ENCODE measurements at regions not wholly inside any gene's neighbourhood (a gene's known extent, or its start where the extent isn't known, plus 50 kb on each side); places are given as distances from the start of the nearest gene placed in this dataset.
A peak's percentile ranks its signal among the peaks of the same experiment; 100 is the strongest.
"Not testable (repeated sequence)": the region's sequence is repeated elsewhere in the genome, so short reads cannot be mapped to it uniquely, and the experiment has no call there.

DNA sequence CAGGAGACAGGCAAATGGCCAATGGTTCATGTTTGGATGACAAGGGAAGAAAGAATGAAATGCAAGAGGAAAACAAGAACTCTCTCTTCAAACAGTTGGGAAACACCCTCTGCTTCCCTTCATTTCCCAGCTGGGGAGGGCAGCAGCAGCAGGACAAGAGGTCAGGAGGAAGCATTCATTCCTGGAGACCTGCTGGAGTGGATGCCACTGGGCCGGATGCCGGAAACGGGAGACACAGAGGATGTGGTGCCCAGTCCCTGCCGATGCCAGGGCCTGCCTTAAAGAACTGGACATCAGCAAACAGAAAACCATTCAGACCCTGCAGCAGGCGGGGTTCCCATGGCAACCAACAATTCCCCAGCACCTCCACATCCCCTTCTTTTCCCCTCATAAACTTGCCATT is 102.3 kb upstream of the ZNF648 start (continued):
- no peak for TF ChIP-seq ZNF776 (tag by site-specific recombination; IDR thresholded peaks at IDR 0.05; ENCODE audit: borderline replicate concordance)
- no peak for TF ChIP-seq ZNF146 (tag by site-specific recombination; IDR thresholded peaks at IDR 0.05)

DNA sequence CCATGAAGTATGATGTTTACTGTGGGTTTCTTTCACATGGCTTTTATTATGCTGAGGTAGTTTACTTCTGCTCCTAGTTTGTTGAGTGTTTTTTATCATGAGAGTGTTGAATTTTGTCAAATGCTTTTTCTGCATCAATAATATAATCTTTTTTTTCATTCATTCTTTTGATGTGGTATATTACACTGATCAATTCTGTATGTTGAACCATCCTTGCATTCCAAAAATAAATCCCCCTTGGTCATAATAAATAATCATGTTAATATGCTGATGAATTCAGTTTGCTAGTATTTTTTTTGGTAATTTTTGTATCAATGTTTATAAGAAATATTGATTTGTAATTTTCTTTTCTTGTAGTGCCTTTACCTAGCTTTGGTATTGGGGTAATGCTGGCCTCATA is 97.9 kb upstream of the ZNF648 start:
- TF ChIP-seq SETDB1 (IDR thresholded peaks at IDR 0.05; ENCODE audit: insufficient read length, low read length) (peak; percentile 56), ZSCAN23 (tag by site-specific recombination; IDR thresholded peaks at IDR 0.05) (no peak)
- Histone ChIP-seq H3K4me1 (ENCODE audit: control insufficient read depth, insufficient read depth, low read length) (no peaks in the 10 kb centered on the region), H3K36me3 (ENCODE audit: control insufficient read depth in 2 of 2, insufficient read depth in 1 of 2, low read length in 2 of 2) (no peaks in the 10 kb centered on the region), H3K9me3 (ENCODE audit: control insufficient read depth, insufficient read depth, low read depth, low read length) (no peaks in the 10 kb centered on the region), H3K4me3 (ENCODE audit: low read depth, low read length) (no peak overlapping the region), H3K27ac (ENCODE audit: extremely low read depth, low read depth, low read length) (no peak overlapping the region)
- POLR2A ChIA-PET, result no interaction called here
- CTCF ChIA-PET, result interaction anchor here (0.5 to 0.7 kb wide), 2 partner anchors 72 to 237 kb away, joined by 3 read pairs; no protein-coding TSS in a partner anchor

- no peak overlapping the region for H3K27ac ChIP-seq (ENCODE audit: extremely low read depth, low read depth, low read length)
- TF ChIP-seq KLF9 (tag by site-specific recombination; IDR thresholded peaks at IDR 0.05; ENCODE audit: low read depth), result no peak
- no peak for TF ChIP-seq ZNF654 (tag by site-specific recombination; IDR thresholded peaks at IDR 0.05; ENCODE audit: low read depth)
- TF ChIP-seq, protein P1, sequence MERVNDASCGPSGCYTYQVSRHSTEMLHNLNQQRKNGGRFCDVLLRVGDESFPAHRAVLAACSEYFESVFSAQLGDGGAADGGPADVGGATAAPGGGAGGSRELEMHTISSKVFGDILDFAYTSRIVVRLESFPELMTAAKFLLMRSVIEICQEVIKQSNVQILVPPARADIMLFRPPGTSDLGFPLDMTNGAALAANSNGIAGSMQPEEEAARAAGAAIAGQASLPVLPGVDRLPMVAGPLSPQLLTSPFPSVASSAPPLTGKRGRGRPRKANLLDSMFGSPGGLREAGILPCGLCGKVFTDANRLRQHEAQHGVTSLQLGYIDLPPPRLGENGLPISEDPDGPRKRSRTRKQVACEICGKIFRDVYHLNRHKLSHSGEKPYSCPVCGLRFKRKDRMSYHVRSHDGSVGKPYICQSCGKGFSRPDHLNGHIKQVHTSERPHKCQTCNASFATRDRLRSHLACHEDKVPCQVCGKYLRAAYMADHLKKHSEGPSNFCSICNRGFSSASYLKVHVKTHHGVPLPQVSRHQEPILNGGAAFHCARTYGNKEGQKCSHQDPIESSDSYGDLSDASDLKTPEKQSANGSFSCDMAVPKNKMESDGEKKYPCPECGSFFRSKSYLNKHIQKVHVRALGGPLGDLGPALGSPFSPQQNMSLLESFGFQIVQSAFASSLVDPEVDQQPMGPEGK (tag by site-specific recombination; IDR thresholded peaks at IDR 0.05), result no peak
- TF ChIP-seq FEZF1 (tag by site-specific recombination; IDR thresholded peaks at IDR 0.05), result no peak
- no peak for TF ChIP-seq ZNF776 (tag by site-specific recombination; IDR thresholded peaks at IDR 0.05; ENCODE audit: borderline replicate concordance)
- H3K9me3 ChIP-seq (ENCODE audit: control insufficient read depth, insufficient read depth, low read depth, low read length), result no peaks in the 10 kb centered on the region
- H3K4me3 ChIP-seq (ENCODE audit: low read depth, low read length), result no peak overlapping the region
- no peaks in the 10 kb centered on the region for H3K4me1 ChIP-seq (ENCODE audit: control insufficient read depth, insufficient read depth, low read length)
- H3K36me3 ChIP-seq (ENCODE audit: control insufficient read depth in 2 of 2, insufficient read depth in 1 of 2, low read length in 2 of 2), result no peaks in the 10 kb centered on the region
- CTCF ChIA-PET, result interaction anchor here (0.7 to 1.6 kb wide), 2 partner anchors 14 to 32 kb away, joined by 3 to 9 read pairs; no protein-coding TSS in a partner anchor
- POLR2A ChIA-PET, result no interaction called here
Measured at GRCh38 chr1:182157187-182157586, 95.7 kb upstream of the ZNF648 start.

GRCh38 chr1:182154425-182154824 is 92.9 kb upstream of the ZNF648 start:
- CTCF ChIA-PET; H3K4me1 ChIP-seq (ENCODE audit: control insufficient read depth, insufficient read depth, low read length); H3K9me3 ChIP-seq (ENCODE audit: control insufficient read depth, insufficient read depth, low read depth, low read length); POLR2A ChIA-PET; H3K36me3 ChIP-seq (ENCODE audit: control insufficient read depth in 2 of 2, insufficient read depth in 1 of 2, low read length in 2 of 2); H3K4me3 ChIP-seq (ENCODE audit: low read depth, low read length); H3K27ac ChIP-seq (ENCODE audit: extremely low read depth, low read depth, low read length): not testable (repeated sequence)
- TF ChIP-seq ZNF146 (tag by site-specific recombination; IDR thresholded peaks at IDR 0.05), result peak; percentile 77

- H3K36me3 ChIP-seq (ENCODE audit: control insufficient read depth in 2 of 2, insufficient read depth in 1 of 2, low read length in 2 of 2), result no peaks in the 10 kb centered on the region
- CTCF ChIA-PET, result interaction anchor here (0.6 to 3.5 kb wide), 6 partner anchors 22 to 246 kb away, joined by 3 to 28 read pairs (median 3); no protein-coding TSS in a partner anchor
- POLR2A ChIA-PET, result interaction anchor here (0.8 kb wide), 1 partner anchor 243 kb away, joined by 3 read pairs; the partner anchor contains the start of gene GLUL
- no peak overlapping the region for H3K27ac ChIP-seq (ENCODE audit: extremely low read depth, low read depth, low read length)
- H3K4me1 ChIP-seq (ENCODE audit: control insufficient read depth, insufficient read depth, low read length), result no peaks in the 10 kb centered on the region
- H3K9me3 ChIP-seq (ENCODE audit: control insufficient read depth, insufficient read depth, low read depth, low read length), result no peaks in the 10 kb centered on the region
- no peak overlapping the region for H3K4me3 ChIP-seq (ENCODE audit: low read depth, low read length)
- TF ChIP-seq KLF16 (tag by site-specific recombination; IDR thresholded peaks at IDR 0.05) (no peak), ZNF24 (tag by site-specific recombination; IDR thresholded peaks at IDR 0.05) (no peak), ZNF133 (tag by site-specific recombination; IDR thresholded peaks at IDR 0.05) (no peak), ZEB2 (tag by site-specific recombination; IDR thresholded peaks at IDR 0.05) (no peak), ZNF2 (tag by site-specific recombination; IDR thresholded peaks at IDR 0.05) (no peak), GLI4 (tag by site-specific recombination; IDR thresholded peaks at IDR 0.05) (no peak), ZNF544 (tag by site-specific recombination; IDR thresholded peaks at IDR 0.05) (no peak), ZNF571 (tag by site-specific recombination; IDR thresholded peaks at IDR 0.05) (no peak), ZBTB21 (tag by site-specific recombination; IDR thresholded peaks at IDR 0.05) (no peak), ZNF600 (tag by site-specific recombination; IDR thresholded peaks at IDR 0.05) (no peak), ZNF350 (tag by site-specific recombination; IDR thresholded peaks at IDR 0.05) (no peak)
- TF ChIP-seq, protein P2, sequence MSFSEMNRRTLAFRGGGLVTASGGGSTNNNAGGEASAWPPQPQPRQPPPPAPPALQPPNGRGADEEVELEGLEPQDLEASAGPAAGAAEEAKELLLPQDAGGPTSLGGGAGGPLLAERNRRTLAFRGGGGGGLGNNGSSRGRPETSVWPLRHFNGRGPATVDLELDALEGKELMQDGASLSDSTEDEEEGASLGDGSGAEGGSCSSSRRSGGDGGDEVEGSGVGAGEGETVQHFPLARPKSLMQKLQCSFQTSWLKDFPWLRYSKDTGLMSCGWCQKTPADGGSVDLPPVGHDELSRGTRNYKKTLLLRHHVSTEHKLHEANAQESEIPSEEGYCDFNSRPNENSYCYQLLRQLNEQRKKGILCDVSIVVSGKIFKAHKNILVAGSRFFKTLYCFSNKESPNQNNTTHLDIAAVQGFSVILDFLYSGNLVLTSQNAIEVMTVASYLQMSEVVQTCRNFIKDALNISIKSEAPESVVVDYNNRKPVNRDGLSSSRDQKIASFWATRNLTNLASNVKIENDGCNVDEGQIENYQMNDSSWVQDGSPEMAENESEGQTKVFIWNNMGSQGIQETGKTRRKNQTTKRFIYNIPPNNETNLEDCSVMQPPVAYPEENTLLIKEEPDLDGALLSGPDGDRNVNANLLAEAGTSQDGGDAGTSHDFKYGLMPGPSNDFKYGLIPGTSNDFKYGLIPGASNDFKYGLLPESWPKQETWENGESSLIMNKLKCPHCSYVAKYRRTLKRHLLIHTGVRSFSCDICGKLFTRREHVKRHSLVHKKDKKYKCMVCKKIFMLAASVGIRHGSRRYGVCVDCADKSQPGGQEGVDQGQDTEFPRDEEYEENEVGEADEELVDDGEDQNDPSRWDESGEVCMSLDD (tag by site-specific recombination; IDR thresholded peaks at IDR 0.05), result no peak
- TF ChIP-seq, protein P3, sequence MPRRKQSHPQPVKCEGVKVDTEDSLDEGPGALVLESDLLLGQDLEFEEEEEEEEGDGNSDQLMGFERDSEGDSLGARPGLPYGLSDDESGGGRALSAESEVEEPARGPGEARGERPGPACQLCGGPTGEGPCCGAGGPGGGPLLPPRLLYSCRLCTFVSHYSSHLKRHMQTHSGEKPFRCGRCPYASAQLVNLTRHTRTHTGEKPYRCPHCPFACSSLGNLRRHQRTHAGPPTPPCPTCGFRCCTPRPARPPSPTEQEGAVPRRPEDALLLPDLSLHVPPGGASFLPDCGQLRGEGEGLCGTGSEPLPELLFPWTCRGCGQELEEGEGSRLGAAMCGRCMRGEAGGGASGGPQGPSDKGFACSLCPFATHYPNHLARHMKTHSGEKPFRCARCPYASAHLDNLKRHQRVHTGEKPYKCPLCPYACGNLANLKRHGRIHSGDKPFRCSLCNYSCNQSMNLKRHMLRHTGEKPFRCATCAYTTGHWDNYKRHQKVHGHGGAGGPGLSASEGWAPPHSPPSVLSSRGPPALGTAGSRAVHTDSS (tag by site-specific recombination; IDR thresholded peaks at IDR 0.05), result no peak
Measured at GRCh38 chr1:182149411-182149965, 88.0 kb upstream of the ZNF648 start.

Measured in HEK293 (cell line).